MG63 (cell line): ENCODE measurements at regions not wholly inside any gene's neighbourhood (a gene's known extent, or its start where the extent isn't known, plus 50 kb on each side); places are given as distances from the start of the nearest gene placed in this dataset.

Experiments used
- DNase-seq: peaks from one replicate; pipeline ENCODE4 v3.0.0-alpha.2; 2020
- H3K27me3 ChIP-seq: fragments of 250-450 bp; sonication (Bioruptor Pico); 2 replicates; pipeline ENCODE4 v1.5.1; 2020; ENCODE audit warnings: mild to moderate bottlenecking, moderate library complexity
- H3K36me3 ChIP-seq: fragments of 250-450 bp; sonication (Bioruptor Pico); 2 replicates; pipeline ENCODE4 v1.5.1; 2020; ENCODE audit warnings: mild to moderate bottlenecking, moderate library complexity
- H3K4me3 ChIP-seq: fragments of 250-450 bp; sonication (Bioruptor Pico); 2 replicates; pipeline ENCODE4 v1.5.1; 2020; ENCODE audit warnings: mild to moderate bottlenecking, moderate library complexity
- H3K9me3 ChIP-seq: fragments of 250-450 bp; sonication (Bioruptor Pico); 2 replicates; pipeline ENCODE4 v1.5.1; 2020; ENCODE audit warnings: mild to moderate bottlenecking, moderate library complexity

DNA sequence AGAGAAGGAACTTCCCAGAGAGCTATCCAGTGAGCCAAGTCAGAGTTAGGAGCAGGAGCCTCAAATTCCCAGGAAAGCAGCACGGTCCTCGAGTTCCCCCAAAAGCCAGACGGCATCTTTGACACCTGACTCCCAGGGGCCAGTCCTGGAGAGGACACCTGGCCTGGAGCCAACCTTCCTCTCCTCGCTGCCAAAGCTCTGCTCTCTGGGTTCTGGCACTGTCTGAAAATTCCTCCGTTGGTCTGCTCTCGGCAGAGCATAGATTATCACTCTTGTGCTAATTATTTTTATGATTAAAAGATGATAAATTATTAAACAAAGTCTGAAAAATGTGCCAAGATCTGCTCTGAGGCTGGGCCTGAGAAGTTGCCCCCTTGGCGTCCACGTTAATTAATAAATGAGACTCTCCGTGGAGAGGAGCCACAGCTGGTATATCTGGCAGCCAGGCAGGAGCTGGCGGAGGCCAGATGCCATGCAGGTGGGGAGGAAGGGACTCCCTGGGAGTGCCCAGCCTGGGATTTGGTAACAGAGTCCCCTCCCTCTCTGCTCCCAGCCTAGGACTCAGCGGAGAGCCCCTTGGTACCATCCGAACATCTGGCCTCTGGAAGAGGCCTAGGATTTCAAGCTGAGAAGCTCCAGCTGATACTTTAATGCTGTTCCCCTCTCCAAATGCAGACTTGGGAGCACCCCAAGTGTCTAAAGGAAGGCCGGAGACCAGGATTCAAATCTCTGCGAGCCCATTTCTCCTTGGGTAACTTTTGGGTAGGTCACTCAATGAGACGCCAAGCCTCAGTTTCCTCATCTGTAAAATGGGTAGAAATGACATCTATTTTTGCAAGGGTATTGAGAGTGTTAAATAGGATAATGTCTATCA is 163.7 kb upstream of the POU3F1 start:
- Histone ChIP-seq H3K36me3 (no peaks in the 10 kb centered on the region), H3K27me3 (no peaks in the 10 kb centered on the region), H3K4me3 (no peak overlapping the region), H3K9me3 (no peaks in the 10 kb centered on the region)
- DNase-seq: no peak

- Histone ChIP-seq H3K36me3 (no peaks in the 10 kb centered on the region), H3K9me3 (no peaks in the 10 kb centered on the region), H3K4me3 (no peak overlapping the region), H3K27me3 (no peaks in the 10 kb centered on the region)
- DNase-seq: no peak
Observed at GRCh38 chr1:38208716-38209632, 162.4 kb upstream of the POU3F1 start.

DNA sequence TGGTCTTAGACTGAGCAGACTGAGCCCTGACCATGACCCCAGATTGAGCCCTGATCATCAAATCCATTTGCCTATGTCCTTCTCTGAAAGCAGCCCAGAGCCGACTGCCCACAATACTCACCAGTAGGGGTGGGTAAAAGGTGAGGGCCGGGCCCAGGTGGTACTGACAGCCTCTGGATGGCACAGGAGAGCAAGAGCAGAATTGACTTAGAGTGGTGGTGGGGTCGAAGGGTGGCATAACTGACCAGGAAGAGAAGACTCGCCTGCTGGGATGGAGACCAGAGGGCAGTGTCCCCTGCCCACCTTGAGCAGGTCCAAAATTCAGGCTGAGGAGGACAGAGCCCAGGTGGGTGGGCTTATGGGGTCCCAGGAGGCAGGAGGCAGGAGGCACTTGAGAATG is 161.3 kb upstream of the POU3F1 start:
- H3K9me3 ChIP-seq: no peaks in the 10 kb centered on the region
- no peaks in the 10 kb centered on the region for H3K27me3 ChIP-seq
- no peak for DNase-seq
- no peaks in the 10 kb centered on the region for H3K36me3 ChIP-seq
- no peak overlapping the region for H3K4me3 ChIP-seq

GRCh38 chr1:38207275-38207674 is 160.7 kb upstream of the POU3F1 start:
- no peak overlapping the region for H3K4me3 ChIP-seq
- no peaks in the 10 kb centered on the region for H3K27me3 ChIP-seq
- no peak for DNase-seq
- H3K36me3 ChIP-seq: no peaks in the 10 kb centered on the region
- H3K9me3 ChIP-seq: no peaks in the 10 kb centered on the region

- H3K9me3 ChIP-seq: no peaks in the 10 kb centered on the region
- DNase-seq: no peak
Observed at GRCh38 chr1:38204698-38205097, 158.1 kb upstream of the POU3F1 start.

GRCh38 chr1:38203441-38203840 is 156.8 kb upstream of the POU3F1 start:
- H3K9me3 ChIP-seq: no peaks in the 10 kb centered on the region
- DNase-seq: no peak
- H3K27me3 ChIP-seq: no peaks in the 10 kb centered on the region
- no peaks in the 10 kb centered on the region for H3K36me3 ChIP-seq
- no peak overlapping the region for H3K4me3 ChIP-seq

More at GRCh38 chr1:38204698-38205097, 158.1 kb upstream of the POU3F1 start:
- no peaks in the 10 kb centered on the region for H3K27me3 ChIP-seq
- H3K36me3 ChIP-seq: no peaks in the 10 kb centered on the region
- H3K4me3 ChIP-seq: no peak overlapping the region

- Histone ChIP-seq H3K27me3 (no peaks in the 10 kb centered on the region), H3K9me3 (no peaks in the 10 kb centered on the region), H3K36me3 (no peaks in the 10 kb centered on the region), H3K4me3 (no peak overlapping the region)
- DNase-seq: no peak
Observed at GRCh38 chr1:38201431-38201830, 154.8 kb upstream of the POU3F1 start.

GRCh38 chr1:38198621-38199020 is 152.0 kb upstream of the POU3F1 start:
- no peaks in the 10 kb centered on the region for H3K36me3 ChIP-seq
- H3K9me3 ChIP-seq: no peaks in the 10 kb centered on the region
- no peak overlapping the region for H3K4me3 ChIP-seq
- H3K27me3 ChIP-seq: no peaks in the 10 kb centered on the region
- DNase-seq: no peak

DNA sequence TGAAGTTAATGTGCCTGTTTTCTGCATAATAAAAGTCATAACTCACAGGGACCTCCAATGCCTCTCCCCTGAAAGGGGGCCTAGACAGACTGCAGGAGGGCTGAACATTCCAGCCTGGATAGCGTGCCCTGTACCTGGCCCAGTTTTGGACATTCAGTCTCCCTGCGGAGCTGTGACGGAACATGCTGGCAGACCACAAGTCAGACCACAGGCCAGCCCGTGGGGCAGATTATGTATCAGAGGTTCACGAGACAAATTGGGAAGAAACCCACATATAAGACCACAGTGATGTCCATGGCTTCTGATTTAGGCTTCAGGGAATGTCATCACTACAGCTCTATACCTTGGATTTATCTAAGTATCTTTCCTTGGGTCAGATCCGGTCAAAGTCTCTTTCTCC is 151.5 kb upstream of the POU3F1 start:
- no peak overlapping the region for H3K4me3 ChIP-seq
- DNase-seq: no peak
- H3K36me3 ChIP-seq: no peaks in the 10 kb centered on the region
- no peaks in the 10 kb centered on the region for H3K27me3 ChIP-seq
- no peaks in the 10 kb centered on the region for H3K9me3 ChIP-seq

DNA sequence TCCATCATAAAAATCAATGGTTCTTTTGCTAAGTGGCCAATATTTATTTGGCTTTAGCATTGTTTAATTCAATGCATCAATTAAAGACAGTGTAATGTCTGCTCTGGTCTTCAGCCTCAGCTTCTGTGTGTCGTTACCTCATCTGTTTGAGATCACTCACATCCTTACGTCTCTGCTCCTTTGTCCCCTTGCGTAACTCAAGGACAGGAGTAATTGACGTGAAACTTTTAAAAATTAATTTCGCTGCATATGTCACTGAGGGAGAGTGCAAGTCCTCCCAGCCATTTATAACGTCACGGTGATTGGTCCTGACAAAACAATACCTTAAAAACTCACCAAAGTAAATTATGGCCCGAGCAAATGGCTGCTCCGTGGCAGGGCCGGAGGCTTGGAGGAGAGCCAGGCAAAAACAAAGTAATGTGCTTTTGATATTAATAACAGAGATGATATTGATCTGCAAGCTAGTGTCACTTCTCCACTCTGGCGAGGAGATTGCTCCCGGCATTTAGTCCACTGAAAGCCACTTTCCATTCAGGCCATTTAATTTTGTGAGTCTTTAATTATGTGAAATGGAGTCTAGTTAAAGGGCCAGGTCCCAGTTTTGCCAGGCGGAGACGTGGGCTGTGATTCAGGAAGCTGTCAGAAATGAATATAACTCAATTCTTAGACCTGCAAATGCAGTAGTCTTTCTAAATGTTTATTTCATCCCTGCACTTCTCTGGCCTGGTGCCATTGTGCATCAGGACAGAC is 150.9 kb upstream of the POU3F1 start:
- Histone ChIP-seq H3K9me3 (no peaks in the 10 kb centered on the region), H3K4me3 (no peak overlapping the region), H3K36me3 (no peaks in the 10 kb centered on the region), H3K27me3 (no peaks in the 10 kb centered on the region)
- no peak for DNase-seq

- Histone ChIP-seq H3K36me3 (no peaks in the 10 kb centered on the region), H3K9me3 (no peaks in the 10 kb centered on the region), H3K4me3 (no peak overlapping the region), H3K27me3 (no peaks in the 10 kb centered on the region)
- no peak for DNase-seq
Observed at GRCh38 chr1:38194472-38194871, 147.9 kb upstream of the POU3F1 start.

DNA sequence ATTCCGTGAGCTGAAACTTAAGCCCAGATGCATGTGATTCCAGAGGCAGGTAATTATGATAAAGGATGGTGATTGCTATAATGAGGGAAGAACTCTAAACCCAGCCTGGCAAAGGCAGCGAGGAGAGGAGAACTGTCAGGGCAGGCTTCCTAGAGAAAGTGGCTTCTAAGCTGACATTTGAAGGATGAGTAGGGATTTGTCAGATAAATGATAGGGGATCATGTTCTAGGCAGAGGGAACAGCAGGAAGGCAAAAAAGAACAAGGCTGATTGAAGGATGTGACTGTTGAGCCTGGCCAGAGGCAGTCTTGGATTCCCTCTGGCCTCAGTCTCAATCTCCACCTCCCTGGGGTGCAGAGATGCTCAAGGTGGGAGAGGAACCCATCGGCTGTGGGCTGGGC is 146.4 kb upstream of the POU3F1 start:
- Histone ChIP-seq H3K9me3 (no peaks in the 10 kb centered on the region), H3K27me3 (no peaks in the 10 kb centered on the region), H3K36me3 (no peaks in the 10 kb centered on the region), H3K4me3 (no peak overlapping the region)
- no peak for DNase-seq

GRCh38 chr1:38191461-38191860 is 144.9 kb upstream of the POU3F1 start:
- Histone ChIP-seq H3K36me3 (no peaks in the 10 kb centered on the region), H3K9me3 (no peaks in the 10 kb centered on the region), H3K4me3 (no peak overlapping the region), H3K27me3 (no peaks in the 10 kb centered on the region)
- no peak for DNase-seq

DNA sequence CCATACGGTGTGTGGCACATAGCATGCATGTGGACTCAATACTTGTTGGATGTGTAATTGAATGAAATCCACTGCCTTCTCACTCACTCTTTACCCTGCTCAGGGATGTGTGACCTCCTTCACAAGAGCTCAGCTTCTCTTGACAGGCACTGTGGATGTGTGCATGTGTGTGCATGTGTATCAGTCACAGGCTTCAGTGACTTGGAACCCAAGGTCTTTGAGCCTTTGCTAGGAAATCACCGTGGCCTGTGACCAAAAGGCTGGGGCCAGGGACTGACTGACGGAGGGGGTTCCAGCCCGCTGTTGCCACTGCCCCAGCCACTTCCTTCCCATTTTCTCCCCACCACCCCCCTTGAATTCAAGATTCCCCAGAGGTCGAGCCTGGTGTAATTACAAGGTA is 144.4 kb upstream of the POU3F1 start:
- Histone ChIP-seq H3K36me3 (no peaks in the 10 kb centered on the region), H3K27me3 (no peaks in the 10 kb centered on the region), H3K9me3 (no peaks in the 10 kb centered on the region), H3K4me3 (no peak overlapping the region)
- no peak for DNase-seq

DNA sequence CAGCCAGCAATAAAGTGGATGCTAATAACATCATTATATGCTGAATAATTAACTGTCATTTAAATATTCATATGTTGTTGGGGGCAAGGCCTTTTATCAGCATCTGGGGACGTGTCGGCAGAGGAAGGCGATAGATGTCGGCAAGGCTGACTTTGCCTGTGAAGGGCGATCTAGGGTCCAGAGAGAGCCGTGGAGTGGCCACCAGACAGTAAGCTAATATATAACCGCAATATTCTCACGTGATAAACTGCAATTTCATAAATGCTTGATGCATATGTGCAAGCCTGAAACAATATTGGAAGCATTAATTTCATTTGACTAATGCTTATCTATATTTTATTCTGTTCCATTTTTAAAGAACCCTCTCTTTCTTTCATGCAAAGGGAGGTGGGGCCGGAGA is 141.0 kb upstream of the POU3F1 start:
- Histone ChIP-seq H3K36me3 (no peaks in the 10 kb centered on the region), H3K9me3 (no peaks in the 10 kb centered on the region), H3K27me3 (no peaks in the 10 kb centered on the region), H3K4me3 (no peak overlapping the region)
- no peak for DNase-seq

- Histone ChIP-seq H3K27me3 (no peaks in the 10 kb centered on the region), H3K36me3 (no peaks in the 10 kb centered on the region), H3K4me3 (no peak overlapping the region), H3K9me3 (no peaks in the 10 kb centered on the region)
- DNase-seq: no peak
Observed at GRCh38 chr1:38186566-38186965, 140.0 kb upstream of the POU3F1 start.

DNA sequence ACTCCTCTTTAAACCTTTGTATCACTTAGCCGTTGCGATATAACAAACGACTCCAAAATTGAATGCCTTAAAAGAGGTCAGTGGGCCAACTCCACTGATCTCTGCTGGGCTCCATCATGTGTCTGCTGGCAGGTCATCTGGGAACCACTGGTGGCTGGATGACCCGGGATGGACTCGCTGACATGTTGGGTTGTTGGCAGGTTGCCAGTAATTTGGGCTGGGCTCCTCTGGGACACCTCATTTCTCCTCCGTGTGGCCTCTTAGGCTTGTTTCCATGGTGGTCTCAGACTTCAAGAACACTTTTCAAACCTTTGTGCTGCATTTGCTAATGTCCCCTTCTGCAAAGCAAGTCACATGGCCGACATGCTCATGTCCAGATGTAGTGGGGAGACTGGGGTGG is 139.3 kb upstream of the POU3F1 start:
- H3K4me3 ChIP-seq: no peak overlapping the region
- no peak for DNase-seq
- no peaks in the 10 kb centered on the region for H3K9me3 ChIP-seq
- H3K36me3 ChIP-seq: no peaks in the 10 kb centered on the region
- no peaks in the 10 kb centered on the region for H3K27me3 ChIP-seq
